ENCODE measurements at regions not wholly inside any gene's neighbourhood (a gene's known extent, or its start where the extent isn't known, plus 50 kb on each side); places are given as distances from the start of the nearest gene placed in this dataset.
"Not testable (repeated sequence)": the region's sequence is repeated elsewhere in the genome, so short reads cannot be mapped to it uniquely, and the experiment has no call there.

- DNase-seq (ENCODE audit: low read depth, low spot score) = no peak
- in situ Hi-C loops (cut with HindIII; ENCODE audit: low sequenced_read_pairs) = no loop called here
- no peak for TF ChIP-seq CTCF (IDR thresholded peaks at IDR 0.05; ENCODE audit: low read depth, low read length)
- H3K4me3 ChIP-seq (ENCODE audit: low read depth, low read length) = no peak overlapping the region
These were observed 82.7 kb upstream of the EFNA5 start for GRCh38 chr5:107753427-107753826.

GRCh38 chr5:107744418-107745330 is 73.9 kb upstream of the EFNA5 start:
- no peak for DNase-seq (ENCODE audit: low read depth, low spot score)
- in situ Hi-C loops (cut with HindIII; ENCODE audit: low sequenced_read_pairs) = no loop called here
- no peak overlapping the region for H3K4me3 ChIP-seq (ENCODE audit: low read depth, low read length)
- no peak for TF ChIP-seq CTCF (IDR thresholded peaks at IDR 0.05; ENCODE audit: low read depth, low read length)

GRCh38 chr5:107743373-107744000 is 72.8 kb upstream of the EFNA5 start:
- peak; percentile 37 for DNase-seq (ENCODE audit: low read depth, low spot score)
- no peak overlapping the region for H3K4me3 ChIP-seq (ENCODE audit: low read depth, low read length)
- TF ChIP-seq CTCF (IDR thresholded peaks at IDR 0.05; ENCODE audit: low read depth, low read length) = no peak
- in situ Hi-C loops (cut with HindIII; ENCODE audit: low sequenced_read_pairs) = no loop called here

- no peak for DNase-seq (ENCODE audit: low read depth, low spot score)
- in situ Hi-C loops (cut with HindIII; ENCODE audit: low sequenced_read_pairs) = no loop called here
- TF ChIP-seq CTCF (IDR thresholded peaks at IDR 0.05; ENCODE audit: low read depth, low read length) = no peak
- H3K4me3 ChIP-seq (ENCODE audit: low read depth, low read length) = no peak overlapping the region
These were observed 68.9 kb upstream of the EFNA5 start for GRCh38 chr5:107739661-107740060.

GRCh38 chr5:107736638-107737037 is 65.9 kb upstream of the EFNA5 start:
- H3K4me3 ChIP-seq (ENCODE audit: low read depth, low read length) = no peak overlapping the region
- peak; percentile 72 for DNase-seq (ENCODE audit: low read depth, low spot score)
- no peak for TF ChIP-seq CTCF (IDR thresholded peaks at IDR 0.05; ENCODE audit: low read depth, low read length)
- in situ Hi-C loops (cut with HindIII; ENCODE audit: low sequenced_read_pairs) = no loop called here

- not testable (repeated sequence) for DNase-seq (ENCODE audit: low read depth, low spot score); H3K4me3 ChIP-seq (ENCODE audit: low read depth, low read length)
These were observed 65.4 kb upstream of the EFNA5 start for GRCh38 chr5:107736089-107736488.

GRCh38 chr5:107735558-107735957 is 64.8 kb upstream of the EFNA5 start:
- in situ Hi-C loops (cut with HindIII; ENCODE audit: low sequenced_read_pairs) = no loop called here
- TF ChIP-seq CTCF (IDR thresholded peaks at IDR 0.05; ENCODE audit: low read depth, low read length) = no peak
- no peak overlapping the region for H3K4me3 ChIP-seq (ENCODE audit: low read depth, low read length)
- DNase-seq (ENCODE audit: low read depth, low spot score) = no peak

More at GRCh38 chr5:107736089-107736488, 65.4 kb upstream of the EFNA5 start:
- in situ Hi-C loops (cut with HindIII; ENCODE audit: low sequenced_read_pairs) = not testable (repeated sequence)
